NAMALWA (cell line): ENCODE measurements at regions not wholly inside any gene's neighbourhood (a gene's known extent, or its start where the extent isn't known, plus 50 kb on each side); places are given as distances from the start of the nearest gene placed in this dataset.
"Not testable (repeated sequence)": the region's sequence is repeated elsewhere in the genome, so short reads cannot be mapped to it uniquely, and the experiment has no call there.

ENCODE experiments used
- DNase-seq: peaks from one replicate; pipeline ENCODE4 v3.0.0-alpha.2; 2015; ENCODE audit warnings: low spot score

DNA sequence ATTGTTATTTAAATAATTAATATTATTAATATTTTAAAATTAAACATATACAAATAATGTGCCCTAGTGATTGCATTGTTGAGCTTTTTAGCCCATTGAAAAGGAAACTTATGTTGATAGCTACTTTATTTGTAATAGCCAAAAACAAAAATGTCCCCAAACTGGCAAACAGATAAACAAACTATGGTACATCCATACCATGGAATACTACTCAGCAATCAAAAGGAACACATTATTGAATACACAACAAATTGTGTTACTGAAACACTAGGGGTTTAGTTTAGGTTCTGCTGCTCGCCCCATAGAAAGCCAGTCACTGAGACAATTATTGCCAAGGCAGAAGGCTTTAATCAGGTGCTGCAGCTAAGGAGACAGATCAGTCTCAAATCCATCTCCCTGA, 239.7 kb upstream of the KITLG start:
- DNase-seq: no peak

DNA sequence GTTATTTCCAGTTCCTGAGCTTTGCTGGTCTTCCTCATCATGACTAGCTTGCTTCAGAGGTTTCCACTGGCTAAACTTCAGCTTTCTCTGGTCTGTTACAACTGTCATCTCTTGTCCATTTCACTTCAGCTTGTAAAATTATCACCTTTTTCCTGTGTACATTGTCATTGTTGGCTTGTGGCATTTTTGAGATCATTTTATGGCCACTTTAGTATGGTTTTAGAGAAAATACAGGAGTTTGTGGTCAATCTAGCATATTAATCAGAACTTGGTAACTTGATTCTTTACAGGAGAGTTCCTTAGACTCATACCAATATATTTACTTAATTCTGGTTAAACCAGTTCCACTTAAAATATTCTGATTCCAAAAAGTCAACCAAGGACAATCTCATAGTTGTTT, 235.9 kb upstream of the KITLG start:
- DNase-seq: no peak

DNA sequence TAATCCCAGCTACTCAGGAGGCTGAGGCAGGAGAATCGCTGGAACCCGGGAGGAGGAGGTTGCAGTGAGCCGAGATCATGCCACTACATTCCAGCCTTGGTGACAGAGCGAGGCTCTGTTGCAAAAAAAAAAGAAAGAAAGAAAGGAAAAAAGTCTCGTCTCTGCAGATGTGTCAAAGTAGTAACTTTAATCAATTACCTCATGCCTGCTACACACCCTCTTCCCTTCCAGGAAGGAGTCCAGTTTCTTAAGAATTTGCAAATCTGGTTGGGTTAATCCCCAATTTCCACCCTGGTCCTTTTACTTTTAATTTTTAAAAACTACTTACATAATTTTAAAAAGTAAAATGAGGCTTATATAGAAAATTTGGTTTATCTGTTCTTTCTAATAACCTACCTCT, 234.5 kb upstream of the KITLG start:
- no peak for DNase-seq

DNA sequence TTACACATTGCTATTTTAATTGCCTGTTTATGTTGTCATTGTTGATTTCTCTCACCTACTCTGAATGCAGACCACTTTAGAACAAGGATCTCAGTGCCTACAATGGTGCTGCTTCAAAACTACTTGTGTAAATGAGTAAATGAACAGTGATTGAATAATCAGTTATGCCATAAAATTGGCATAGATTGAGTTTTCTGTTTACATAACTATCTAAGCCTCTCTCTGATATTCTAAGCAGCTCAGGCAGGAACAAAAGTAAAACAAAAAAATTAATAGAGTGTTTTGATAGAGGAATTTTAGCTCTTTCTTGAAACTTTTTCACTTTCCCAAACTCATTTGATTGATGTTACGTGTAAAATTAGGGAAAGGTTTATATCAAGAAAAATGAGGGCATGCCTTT, 232.3 kb upstream of the KITLG start:
- no peak for DNase-seq

DNA sequence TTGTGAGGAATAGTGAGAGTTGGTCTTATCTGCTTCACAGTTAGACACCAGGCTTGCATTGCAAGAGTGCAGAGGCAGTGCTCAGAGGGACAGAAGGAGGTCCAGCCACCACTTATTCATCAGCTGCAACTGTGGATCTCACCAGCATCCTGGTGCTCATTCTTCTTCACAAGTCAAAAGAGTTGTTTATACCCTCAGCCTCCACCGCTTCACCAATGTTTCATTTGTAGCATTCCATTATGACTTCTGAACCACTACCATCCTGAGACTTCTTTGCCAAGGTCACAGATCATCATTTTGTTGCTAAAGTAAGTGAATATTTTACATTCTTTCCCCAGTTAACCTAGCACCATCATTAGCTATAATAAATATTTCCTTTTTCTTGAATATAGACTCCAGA, 230.5 kb upstream of the KITLG start:
- no peak for DNase-seq

DNA sequence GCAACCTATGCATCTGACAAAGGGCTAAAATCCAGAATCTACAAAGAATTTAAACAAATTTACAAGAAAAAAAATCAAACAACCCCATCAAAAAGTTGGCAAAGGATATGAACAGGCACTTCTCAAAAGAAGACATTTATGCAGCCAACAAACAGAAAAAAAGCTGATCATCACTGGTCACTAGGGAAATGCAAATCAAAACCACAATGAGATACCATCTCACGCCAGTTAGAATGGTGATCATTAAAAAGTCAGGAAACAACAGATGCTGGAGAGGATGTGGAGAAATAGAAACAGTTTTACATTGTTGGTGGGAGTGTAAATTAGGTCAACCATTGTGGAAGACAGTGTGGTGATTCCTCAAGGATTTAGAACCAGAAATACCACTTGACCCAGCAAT, 229.6 kb upstream of the KITLG start:
- not testable (repeated sequence) for DNase-seq

DNA sequence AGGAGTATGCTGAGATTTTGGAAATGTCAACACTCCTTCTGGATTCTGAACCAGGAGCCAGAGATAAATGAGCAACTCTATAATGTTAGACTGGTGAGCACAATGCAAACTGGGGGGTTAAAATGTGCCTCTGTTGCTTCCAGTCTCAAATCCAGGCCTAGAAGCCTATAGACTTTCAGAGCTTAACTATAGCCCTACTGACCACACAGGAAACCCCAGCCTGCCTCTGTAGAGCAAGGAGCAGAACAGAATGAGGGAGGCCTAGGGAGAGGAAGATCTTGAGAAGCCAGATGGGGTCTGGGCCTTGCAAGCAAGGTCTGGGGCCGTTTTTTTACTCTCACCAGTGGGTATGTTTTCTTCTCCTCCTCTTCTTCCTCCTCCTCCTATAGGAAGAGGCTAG, 225.4 kb upstream of the KITLG start:
- no peak for DNase-seq

DNA sequence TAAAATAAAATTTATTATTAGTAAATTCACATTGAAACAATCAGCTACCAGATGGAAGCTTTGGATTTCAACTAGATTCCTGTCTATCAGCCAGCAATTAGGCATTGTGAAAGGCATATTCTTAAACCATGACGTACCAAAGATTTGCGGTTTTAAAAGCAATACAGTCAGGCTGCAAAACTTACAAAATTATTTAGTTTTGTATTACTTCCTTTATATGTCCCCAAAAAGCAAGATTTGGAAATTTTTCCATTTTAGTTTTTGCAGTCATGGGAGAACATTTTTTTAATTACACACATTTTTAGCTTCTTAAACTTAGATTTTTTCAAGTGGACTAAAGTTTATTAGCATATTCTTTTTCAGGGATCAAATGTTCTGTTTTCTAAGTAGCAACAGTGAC, 225.0 kb upstream of the KITLG start:
- DNase-seq: no peak

DNA sequence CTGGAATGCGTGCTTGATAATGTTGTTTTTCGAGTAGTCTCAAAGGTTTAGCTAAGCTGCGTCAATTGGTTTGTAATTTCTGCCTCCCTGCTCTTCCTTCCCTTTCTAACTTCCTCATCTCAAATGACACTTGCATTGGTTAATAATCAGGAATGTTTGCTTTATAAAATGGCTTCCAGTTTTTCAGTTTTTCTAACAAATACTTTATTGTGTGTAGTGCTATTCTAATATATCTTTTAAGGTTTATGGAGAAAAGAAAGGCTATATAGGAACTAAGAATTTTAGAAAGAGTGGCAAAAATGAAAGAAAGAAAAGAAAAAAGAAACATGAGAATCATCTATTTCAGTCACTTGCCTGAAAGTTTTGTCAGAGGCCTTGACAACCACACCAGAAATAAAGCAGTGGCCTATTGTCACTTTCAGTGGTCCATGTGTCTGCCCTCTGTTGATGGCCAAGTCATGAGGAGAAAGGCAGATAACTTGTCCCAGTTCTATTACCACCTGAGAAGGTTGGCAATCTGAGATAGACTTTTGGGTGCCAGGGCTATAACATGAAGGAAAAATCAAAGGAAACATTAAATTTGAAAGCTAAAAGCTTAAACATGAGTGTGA, 221.9 kb upstream of the KITLG start:
- no peak for DNase-seq

DNA sequence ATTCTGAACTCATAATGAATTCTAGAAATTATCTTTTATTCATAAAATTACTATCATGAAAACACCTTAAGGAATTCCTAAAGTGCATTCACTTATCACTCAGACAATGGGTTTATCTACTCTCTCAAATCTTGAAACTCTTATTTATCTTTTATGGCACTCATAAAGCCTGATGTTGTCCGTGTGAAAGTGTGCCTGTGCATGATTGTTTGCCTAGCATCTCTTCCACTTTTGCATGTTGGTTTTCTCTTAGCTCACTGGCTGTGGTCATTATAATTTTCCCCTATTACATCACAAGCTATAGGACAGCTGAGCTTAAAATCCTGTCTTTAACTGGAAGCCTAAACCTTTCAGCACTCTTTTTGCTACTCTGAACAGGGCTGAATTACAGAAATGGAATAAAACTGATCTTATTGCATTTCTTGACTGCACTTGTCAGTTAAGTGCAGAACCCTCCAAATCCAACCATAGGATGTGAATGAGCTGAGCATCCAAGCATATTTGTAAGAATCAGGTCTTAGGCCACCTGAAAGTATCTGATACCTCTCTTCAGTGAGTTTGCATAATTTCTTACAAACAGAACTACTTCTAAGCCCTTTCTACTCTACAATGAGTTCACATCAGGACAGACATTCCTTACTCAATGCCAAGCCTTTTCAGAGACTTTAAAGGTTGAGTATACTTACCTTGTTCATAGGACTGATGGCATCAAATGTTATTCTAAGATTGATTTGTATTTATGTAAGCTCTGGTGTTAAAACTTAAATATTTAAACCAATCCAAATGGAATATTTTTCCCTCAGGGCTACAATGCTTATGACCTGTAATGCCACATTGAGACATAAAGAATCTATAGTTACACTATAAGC, 221.2 kb upstream of the KITLG start:
- DNase-seq: no peak

DNA sequence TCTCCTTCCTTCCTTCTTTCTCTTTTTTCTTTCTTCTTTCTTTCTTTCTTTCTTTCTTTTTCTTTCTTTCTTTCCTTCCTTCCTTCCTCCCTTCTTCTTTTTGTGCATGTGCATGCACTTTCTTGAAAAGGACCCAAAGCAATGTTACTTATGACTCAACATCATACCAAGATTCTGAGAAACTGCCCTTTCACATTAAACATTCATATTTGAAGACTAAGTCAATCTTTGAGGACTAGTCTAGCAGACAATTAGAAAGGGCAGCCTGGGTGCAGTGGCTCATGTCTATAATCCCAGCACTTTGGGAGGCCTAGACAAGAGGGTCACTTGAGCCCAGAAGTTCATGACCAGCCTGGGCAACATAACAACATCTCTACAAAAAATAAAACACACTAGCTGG, 212.8 kb upstream of the KITLG start:
- DNase-seq: no peak

DNA sequence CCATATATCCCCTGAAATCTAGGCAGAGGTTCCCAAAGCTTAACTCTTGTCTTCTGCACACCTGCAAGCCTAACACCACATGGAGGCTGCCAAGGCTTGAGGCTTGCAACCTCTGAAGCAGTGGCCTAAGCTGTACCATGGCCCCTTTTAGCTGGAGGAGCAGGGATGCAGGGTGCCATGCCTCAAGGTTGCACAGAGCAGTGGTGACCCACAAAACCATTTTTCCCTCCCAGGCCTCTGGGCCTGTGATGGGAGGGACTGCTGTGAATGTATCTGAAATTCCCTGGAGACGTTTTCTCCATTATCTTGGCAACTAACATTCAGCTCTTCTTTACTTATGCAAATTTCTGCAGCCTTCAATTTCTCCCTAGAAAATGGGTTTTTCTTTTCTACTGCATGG, 210.0 kb upstream of the KITLG start:
- DNase-seq: no peak

DNA sequence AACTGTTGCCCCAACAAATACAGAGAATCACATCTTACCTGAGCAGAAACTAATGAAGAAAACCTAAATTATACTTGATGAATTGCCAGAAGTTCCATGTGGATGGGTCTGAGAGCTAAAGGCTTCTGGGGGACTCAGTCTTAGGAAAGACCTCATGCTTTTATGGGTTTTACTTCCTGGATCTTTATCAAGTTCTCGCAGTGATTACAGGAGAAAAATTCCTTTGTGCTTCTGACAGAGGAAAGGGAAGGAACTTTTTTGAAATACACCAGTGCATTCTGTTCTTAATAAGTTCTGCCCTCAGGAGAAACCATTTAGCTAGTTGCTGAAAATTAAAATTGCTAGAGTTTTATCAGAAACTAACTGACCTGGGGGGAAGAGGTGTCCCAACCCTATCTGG, 203.9 kb upstream of the KITLG start:
- no peak for DNase-seq

DNA sequence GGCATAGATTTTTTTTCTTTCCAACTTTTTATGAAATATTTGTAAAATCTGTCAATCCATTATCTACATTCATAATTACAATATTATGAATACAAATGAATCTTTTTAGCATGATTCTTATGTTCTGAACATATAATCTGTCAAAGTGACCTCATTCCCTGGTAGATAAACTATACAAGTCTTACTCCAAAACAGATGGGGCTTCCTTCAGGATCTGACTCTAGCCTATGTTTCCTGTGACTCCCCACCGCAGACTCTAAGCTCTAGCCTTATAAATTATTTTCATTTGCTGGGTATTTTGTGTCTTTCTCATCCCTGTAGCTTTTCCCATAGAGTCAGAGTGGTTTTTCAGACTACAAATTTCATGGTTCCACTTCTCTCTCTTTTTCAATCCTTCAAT, 202.1 kb upstream of the KITLG start:
- DNase-seq: no peak

DNA sequence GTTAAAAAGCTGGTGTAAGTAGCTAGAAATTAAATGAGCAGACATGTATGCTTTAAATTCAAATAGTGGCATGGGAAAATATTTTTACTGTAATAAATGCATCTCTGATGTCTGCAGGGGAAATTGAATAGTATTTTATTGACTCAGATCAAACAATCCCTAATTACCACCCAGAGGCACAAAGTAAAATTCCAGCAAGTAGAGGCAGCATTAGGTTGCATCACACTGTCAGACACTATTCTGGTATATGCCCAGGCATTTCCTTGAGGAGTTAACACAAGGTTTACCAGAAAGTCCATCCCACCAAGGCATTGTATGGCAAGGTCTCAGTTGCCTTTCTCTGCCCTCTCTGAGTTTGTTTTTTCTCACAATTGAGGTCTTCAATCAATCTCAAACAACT, 201.6 kb upstream of the KITLG start:
- no peak for DNase-seq

DNA sequence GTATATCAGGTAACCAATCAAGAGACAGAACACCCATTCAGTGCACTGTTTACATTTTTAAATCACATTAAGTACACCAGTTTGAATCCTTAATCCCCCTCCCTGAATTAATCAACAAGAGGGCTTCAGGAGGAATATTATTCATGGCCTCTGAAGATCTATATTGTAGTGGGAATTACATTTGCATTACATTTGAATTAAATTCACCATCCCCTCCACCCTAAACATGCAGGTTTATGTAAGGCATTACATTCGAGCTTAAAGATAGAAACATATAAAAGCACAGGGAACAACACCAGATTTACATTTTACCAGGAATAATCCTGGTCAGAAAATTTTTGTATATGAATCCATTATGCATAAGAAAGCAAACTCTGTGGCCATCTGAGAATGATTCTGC, 197.8 kb upstream of the KITLG start:
- DNase-seq: no peak

DNA sequence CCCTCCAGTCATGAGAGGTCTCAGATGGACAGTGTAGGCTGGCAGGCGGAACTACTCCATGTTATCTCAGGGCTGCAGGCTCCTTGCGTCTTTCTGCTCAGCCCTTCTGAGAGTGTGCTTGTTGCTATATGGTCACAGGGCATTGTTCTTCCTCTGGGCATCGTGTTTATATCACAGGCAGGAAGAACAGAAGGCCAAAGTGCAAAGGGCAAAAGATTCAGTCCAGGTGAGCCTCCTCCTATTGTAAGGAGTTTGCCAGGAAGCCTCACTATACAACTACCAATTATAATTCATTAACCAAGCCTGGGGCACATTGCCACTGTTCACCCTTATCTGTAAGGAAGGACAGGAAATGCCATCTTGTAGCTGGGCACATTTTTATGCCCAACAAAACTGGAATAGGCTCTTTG, 195.5 kb upstream of the KITLG start:
- no peak for DNase-seq

DNA sequence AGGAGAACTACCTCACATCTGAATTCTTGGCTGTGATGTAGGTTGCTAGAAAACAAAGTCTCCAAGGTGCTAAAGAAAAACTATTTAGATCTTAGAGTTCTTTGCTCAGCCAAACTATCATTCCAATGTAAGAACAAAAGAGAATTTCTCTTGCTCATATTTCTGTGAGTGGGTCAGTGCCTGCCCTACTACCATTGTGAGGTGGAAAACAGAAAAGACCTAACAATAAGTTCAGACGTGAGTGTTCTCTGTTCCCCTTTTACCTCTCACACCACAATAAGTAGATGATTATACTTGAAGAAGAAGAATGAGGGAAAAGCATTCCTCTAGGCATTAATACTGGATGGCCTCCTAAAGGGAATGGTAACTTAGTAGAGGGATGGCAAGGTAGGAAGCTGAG, 187.4 kb upstream of the KITLG start:
- no peak for DNase-seq

DNA sequence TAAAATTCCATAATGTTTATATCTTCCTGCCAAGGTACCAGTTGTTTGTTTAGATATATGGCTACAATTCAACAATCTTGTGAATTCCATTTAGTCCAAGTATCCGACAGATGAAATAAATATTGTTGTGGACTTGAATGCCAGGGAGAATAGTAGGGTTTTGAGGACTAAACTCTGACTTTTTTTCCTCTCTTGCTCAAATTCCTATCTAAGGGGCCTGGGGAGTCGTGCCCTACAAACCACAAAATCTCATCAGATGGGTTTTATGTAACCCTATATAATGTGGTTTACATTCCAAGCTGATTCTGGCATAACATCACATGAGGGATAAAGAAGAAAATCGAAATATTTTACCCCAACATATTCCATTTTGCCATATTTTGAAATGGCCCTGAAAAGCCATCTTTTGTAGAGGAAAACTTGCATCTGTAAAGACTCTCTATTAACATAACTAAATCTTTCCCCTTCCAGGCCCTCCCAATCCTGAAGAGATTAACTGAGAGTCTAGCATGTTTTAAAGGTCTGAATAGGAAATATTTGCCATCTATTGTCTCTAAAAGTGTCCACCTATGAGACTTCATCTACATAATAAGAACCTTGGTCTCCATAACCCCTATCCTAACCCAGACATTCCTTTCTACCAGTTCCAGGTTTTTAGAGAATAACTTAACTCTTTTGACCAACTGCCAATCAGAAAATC, 184.7 kb upstream of the KITLG start:
- DNase-seq: no peak

DNA sequence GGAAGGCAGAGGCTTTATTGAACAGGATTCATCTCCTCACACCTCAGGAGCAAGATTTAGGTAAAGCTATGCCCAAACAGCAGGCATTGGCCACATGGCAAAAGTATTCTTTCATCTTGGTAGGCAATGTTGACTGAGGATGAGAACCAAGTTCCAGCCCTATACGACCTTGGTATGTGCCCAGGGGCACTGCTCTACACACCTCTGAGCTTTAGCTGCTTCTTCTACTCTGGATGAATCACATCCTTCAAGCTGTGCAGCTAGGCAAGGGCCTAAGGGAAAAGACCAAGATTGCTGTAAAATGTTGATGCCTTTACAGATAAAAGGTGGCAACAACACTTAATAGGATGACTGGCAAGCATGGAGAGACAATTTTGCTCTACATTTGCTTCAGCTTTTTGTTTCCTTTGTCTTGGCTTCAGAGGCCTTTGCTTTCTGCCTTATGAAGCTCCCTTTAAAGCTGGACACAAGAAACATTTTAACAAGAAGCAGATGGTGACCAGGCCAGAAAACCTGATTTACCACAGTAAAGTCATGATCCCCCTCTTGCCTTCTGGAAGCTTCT, 183.3 kb upstream of the KITLG start:
- no peak for DNase-seq

DNA sequence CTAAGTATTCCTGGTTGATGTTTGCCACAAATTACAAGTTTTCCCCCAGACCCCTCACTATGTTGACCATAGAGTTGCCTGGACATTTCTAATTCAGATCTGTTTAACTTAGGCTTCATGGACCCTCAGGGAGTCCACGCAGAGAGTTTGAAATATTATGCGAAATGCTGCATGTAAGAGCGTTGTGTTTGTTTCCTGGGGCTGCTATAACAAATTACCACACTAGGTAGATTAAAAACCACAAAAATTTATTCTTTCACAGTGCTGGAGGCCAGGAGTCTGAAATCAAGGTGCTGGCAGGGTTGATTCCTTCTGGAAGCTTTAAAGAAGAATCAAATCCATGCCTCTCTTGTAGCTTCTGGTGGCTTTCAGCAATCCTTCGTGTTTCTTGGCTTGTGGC, 177.9 kb upstream of the KITLG start:
- DNase-seq: no peak

DNA sequence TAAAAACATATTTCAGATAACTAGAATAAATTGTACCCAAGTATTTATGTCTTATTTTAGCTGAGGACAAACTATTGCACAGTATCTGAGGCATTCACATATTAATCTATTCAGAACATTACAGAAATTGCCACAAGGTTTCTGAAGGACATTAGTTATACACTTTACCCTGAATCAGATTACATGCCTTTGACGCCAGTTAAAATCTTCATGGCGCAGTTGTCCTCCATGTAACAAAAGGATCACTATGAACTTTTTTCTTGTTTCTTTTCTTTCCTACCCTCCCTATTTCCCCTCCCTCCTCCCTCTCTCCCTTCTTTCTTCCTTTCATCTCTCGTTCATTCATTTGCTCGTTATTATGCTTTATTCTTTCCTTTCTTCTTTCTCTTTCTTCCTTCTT, 176.6 kb upstream of the KITLG start:
- DNase-seq: no peak

DNA sequence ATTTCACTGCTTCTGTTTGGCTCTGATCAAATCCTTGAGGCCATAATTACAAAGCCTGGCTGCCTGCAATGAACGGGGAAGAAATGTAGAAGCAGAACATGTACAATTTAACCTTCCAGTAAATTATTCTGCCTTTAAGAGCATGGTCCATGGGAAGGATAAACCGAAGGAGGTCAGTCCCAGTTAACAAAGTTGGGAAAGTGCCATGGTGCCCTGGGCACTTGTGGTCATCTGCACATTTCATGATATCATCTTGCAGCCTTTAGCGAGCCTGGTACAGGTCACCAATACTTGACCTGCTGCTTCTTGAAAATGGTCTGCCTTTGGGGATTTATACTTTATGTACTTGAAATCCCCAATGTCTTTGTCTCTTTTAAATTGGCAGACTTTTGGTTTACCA, 175.9 kb upstream of the KITLG start:
- DNase-seq: no peak
